Sigmoid colon (tissue), 4 donors: ENCODE measurements at regions not wholly inside any gene's neighbourhood (a gene's known extent, or its start where the extent isn't known, plus 50 kb on each side); places are given as distances from the start of the nearest gene placed in this dataset.

Experiments
- POLR2A ChIP-seq, 2 donors: fragments of 450-650 bp; IDR thresholded peaks; one replicate each; pipeline ENCODE4 v1.6.1; 2016; ENCODE audit warnings: antibody characterized with exemption in 2 of 2, mild to moderate bottlenecking in 2 of 2, moderate library complexity in 2 of 2
- POLR2AphosphoS5 ChIP-seq, 4 donors: sonication (generic); formaldehyde crosslinking; IDR thresholded peaks; one replicate each; pipeline ENCODE4 v1.6.1; 2017; ENCODE audit warnings: antibody characterized with exemption in 4 of 4

GRCh38 chr15:46146002-46146401 lies 511.2 kb downstream of the SQOR start:
- no peak for TF ChIP-seq POLR2A (IDR thresholded peaks at IDR 0.05)
- no peak for TF ChIP-seq POLR2AphosphoS5 (IDR thresholded peaks at IDR 0.05)
